Smooth muscle cell (in vitro differentiated cells): ENCODE measurements at regions not wholly inside any gene's neighbourhood (a gene's known extent, or its start where the extent isn't known, plus 50 kb on each side); places are given as distances from the start of the nearest gene placed in this dataset.
"Not testable (repeated sequence)": the region's sequence is repeated elsewhere in the genome, so short reads cannot be mapped to it uniquely, and the experiment has no call there.

ENCODE experiments used
- DNase-seq: peaks from one replicate; lab custom pipeline; 2025; ENCODE audit not compliant: unreplicated experiment; lab: John Stamatoyannopoulos, UW
- H2AFZ ChIP-seq: fragments of 200-600 bp; sonication (generic); 2 replicates; pipeline ENCODE4 v1.6.0; 2016; ENCODE audit warnings: antibody characterized with exemption, low read depth, mild to moderate bottlenecking
- H3F3A ChIP-seq: fragments of 200-600 bp; sonication (generic); 2 replicates; pipeline ENCODE4 v1.6.0; 2017; ENCODE audit warnings: antibody characterized with exemption, low read depth
- H3K27ac ChIP-seq: fragments of 200-600 bp; sonication (generic); 2 replicates; pipeline ENCODE4 v1.5.1; 2016; ENCODE audit warnings: low read depth, mild to moderate bottlenecking
- H3K27me3 ChIP-seq: fragments of 200-600 bp; sonication (generic); 2 replicates; pipeline ENCODE4 v1.6.1; 2016; ENCODE audit warnings: low read depth, mild to moderate bottlenecking
- H3K36me3 ChIP-seq: fragments of 200-600 bp; sonication (generic); 2 replicates; pipeline ENCODE4 v1.5.1; 2016; ENCODE audit warnings: low read depth
- H3K4me1 ChIP-seq: fragments of 200-600 bp; sonication (generic); 2 replicates; pipeline ENCODE4 v1.5.1; 2016; ENCODE audit warnings: low read depth
- H3K4me2 ChIP-seq: fragments of 200-600 bp; sonication (generic); 2 replicates; pipeline ENCODE4 v1.6.0; 2016; ENCODE audit warnings: mild to moderate bottlenecking
- H3K4me3 ChIP-seq: fragments of 200-600 bp; sonication (generic); 2 replicates; pipeline ENCODE4 v1.5.1; 2016; ENCODE audit warnings: mild to moderate bottlenecking
- H3K79me2 ChIP-seq: fragments of 200-600 bp; sonication (generic); 2 replicates; pipeline ENCODE4 v1.6.0; 2016; ENCODE audit warnings: low read depth, mild to moderate bottlenecking
- H3K9ac ChIP-seq: fragments of 200-600 bp; sonication (generic); 2 replicates; pipeline ENCODE4 v1.6.0; 2016; ENCODE audit warnings: low read depth
- H3K9me3 ChIP-seq: fragments of 200-600 bp; sonication (generic); replicated peaks from 2 replicates; pipeline ENCODE4 v1.5.1; 2016; ENCODE audit warnings: low read depth
- H4K20me1 ChIP-seq: fragments of 200-600 bp; sonication (generic); 2 replicates; pipeline ENCODE4 v1.6.0; 2016; ENCODE audit warnings: low read depth
- WGBS: methylation state at CpG from one replicate; pipeline ENCODE4 v1.1.7; 2016; ENCODE audit warnings: low lambda C conversion rate; 5-methylcytosine and 5-hydroxymethylcytosine counted together
- TF ChIP-seq, protein P1 (sequence below): fragments of 200-600 bp; sonication (generic); IDR thresholded peaks from 2 replicates; pipeline ENCODE4 v1.5.1; 2017; ENCODE audit warnings: borderline replicate concordance, mild to moderate bottlenecking, antibody characterized with exemption; ENCODE audit not compliant: insufficient read depth, poor library complexity, severe bottlenecking

DNA sequence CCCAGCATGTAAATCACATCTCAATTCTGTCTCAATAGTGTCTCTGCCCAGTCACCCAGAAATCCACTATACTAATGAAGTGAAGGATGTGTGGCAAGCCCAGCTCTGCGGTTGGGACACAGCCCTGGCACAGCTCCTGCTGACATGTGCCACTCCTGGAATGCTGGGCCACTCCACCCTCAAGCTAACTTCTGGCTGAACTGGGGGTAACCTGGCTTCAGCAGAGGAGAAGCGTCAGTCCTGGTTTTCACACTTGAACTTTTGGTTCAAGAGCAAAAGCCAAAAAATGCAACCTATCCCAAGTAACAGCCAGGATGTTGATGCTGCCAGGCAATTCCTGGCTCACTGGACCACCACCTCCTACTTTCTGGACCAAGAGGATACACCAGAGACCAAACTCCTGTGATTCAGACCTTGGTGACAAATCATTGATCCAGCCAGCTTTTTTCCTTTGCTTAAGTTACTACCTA is 86.4 kb downstream of the ARRDC3 start:
- Histone ChIP-seq H3K79me2 (no peaks in the 10 kb centered on the region), H3K9ac (no peak overlapping the region), H4K20me1 (no peaks in the 10 kb centered on the region), H2AFZ (no peak overlapping the region), H3K27ac (no peak overlapping the region), H3F3A (peaks cover 17% of the 10 kb centered on the region), H3K9me3 (no peaks in the 10 kb centered on the region), H3K4me3 (no peak overlapping the region), H3K4me1 (peaks cover 20% of the 10 kb centered on the region), H3K36me3 (no peaks in the 10 kb centered on the region), H3K4me2 (no peak overlapping the region), H3K27me3 (no peaks in the 10 kb centered on the region)
- TF ChIP-seq, protein P1, sequence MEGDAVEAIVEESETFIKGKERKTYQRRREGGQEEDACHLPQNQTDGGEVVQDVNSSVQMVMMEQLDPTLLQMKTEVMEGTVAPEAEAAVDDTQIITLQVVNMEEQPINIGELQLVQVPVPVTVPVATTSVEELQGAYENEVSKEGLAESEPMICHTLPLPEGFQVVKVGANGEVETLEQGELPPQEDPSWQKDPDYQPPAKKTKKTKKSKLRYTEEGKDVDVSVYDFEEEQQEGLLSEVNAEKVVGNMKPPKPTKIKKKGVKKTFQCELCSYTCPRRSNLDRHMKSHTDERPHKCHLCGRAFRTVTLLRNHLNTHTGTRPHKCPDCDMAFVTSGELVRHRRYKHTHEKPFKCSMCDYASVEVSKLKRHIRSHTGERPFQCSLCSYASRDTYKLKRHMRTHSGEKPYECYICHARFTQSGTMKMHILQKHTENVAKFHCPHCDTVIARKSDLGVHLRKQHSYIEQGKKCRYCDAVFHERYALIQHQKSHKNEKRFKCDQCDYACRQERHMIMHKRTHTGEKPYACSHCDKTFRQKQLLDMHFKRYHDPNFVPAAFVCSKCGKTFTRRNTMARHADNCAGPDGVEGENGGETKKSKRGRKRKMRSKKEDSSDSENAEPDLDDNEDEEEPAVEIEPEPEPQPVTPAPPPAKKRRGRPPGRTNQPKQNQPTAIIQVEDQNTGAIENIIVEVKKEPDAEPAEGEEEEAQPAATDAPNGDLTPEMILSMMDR = no peak
- no peak for DNase-seq
- WGBS = 92% methylated on average over 2 of the region's 2 CpGs

- not testable (repeated sequence) for H3K4me2 ChIP-seq
- 79% methylated on average over 9 of the region's 9 CpGs for WGBS
Measured at GRCh38 chr5:91296102-91296501, 87.0 kb downstream of the ARRDC3 start.

GRCh38 chr5:91293131-91293530 is 90.0 kb downstream of the ARRDC3 start:
- TF ChIP-seq, protein P1 = no peak
- peak overlapping the region; percentile 37 for H3K4me2 ChIP-seq
- H3K27ac ChIP-seq = peak overlapping the region; percentile 61
- DNase-seq = no peak
- no peaks in the 10 kb centered on the region for H3K27me3 ChIP-seq
- H3K79me2 ChIP-seq = no peaks in the 10 kb centered on the region
- no peak overlapping the region for H3K9ac ChIP-seq
- no peaks in the 10 kb centered on the region for H4K20me1 ChIP-seq
- H3K9me3 ChIP-seq = no peaks in the 10 kb centered on the region
- no peaks in the 10 kb centered on the region for H3K36me3 ChIP-seq
- H3F3A ChIP-seq = peaks cover 17% of the 10 kb centered on the region
- no peak overlapping the region for H3K4me3 ChIP-seq
- peaks cover 20% of the 10 kb centered on the region for H3K4me1 ChIP-seq
- H2AFZ ChIP-seq = no peak overlapping the region

More at GRCh38 chr5:91296102-91296501, 87.0 kb downstream of the ARRDC3 start:
- H3K9ac ChIP-seq, H2AFZ ChIP-seq, H3K79me2 ChIP-seq, H3K27me3 ChIP-seq, H3K27ac ChIP-seq, H3K9me3 ChIP-seq, H4K20me1 ChIP-seq, DNase-seq, H3K36me3 ChIP-seq, H3K4me3 ChIP-seq: not testable (repeated sequence)
- peaks cover 20% of the 10 kb centered on the region for H3K4me1 ChIP-seq
- H3F3A ChIP-seq = peaks cover 17% of the 10 kb centered on the region

GRCh38 chr5:91291628-91292569 is 91.2 kb downstream of the ARRDC3 start:
- Histone ChIP-seq H3K79me2 (no peaks in the 10 kb centered on the region), H3K27ac (no peak overlapping the region), H3F3A (peaks cover 17% of the 10 kb centered on the region), H3K9me3 (no peaks in the 10 kb centered on the region), H3K4me1 (peaks cover 20% of the 10 kb centered on the region), H3K27me3 (no peaks in the 10 kb centered on the region), H3K4me3 (no peak overlapping the region), H3K9ac (no peak overlapping the region), H3K36me3 (no peaks in the 10 kb centered on the region), H2AFZ (no peak overlapping the region), H4K20me1 (no peaks in the 10 kb centered on the region), H3K4me2 (no peak overlapping the region)
- DNase-seq = no peak
- WGBS = 74% methylated on average over 4 of the region's 4 CpGs
- TF ChIP-seq, protein P1 = no peak
